Lung (tissue), 11 donors: ENCODE measurements at regions not wholly inside any gene's neighbourhood (a gene's known extent, or its start where the extent isn't known, plus 50 kb on each side); places are given as distances from the start of the nearest gene placed in this dataset.

Source experiments
- ATAC-seq: fragments of 200-7000 bp; cut with Tn5 transposase; one replicate; pipeline ENCODE4 v1.9.1; 2020; ENCODE audit warnings: moderate number of reproducible peaks; ENCODE audit not compliant: insufficient read depth, low FRiP score
- DNase-seq, 3 donors: peaks; one replicate each; pipeline ENCODE4 v3.0.0-alpha.2; 2013 to 2017
- H3K27ac ChIP-seq, 2 donors: one replicate each; pipeline ENCODE4 v1.5.1; 2013; ENCODE audit warnings: mild to moderate bottlenecking in 2 of 2, moderate library complexity in 2 of 2, control low read depth in 1 of 2, inconsistent platforms in 1 of 2, low read depth in 1 of 2, low read length in 1 of 2
- H3K27me3 ChIP-seq, 3 donors: one replicate each; pipeline ENCODE4 v1.5.1; 2013; ENCODE audit warnings: low read length in 2 of 3; ENCODE audit not compliant: control insufficient read depth in 3 of 3, insufficient read depth in 3 of 3
- H3K36me3 ChIP-seq, 4 donors: one replicate each; pipeline ENCODE4 v1.5.1; 2013; ENCODE audit warnings: low read length in 4 of 4, mild to moderate bottlenecking in 1 of 4, moderate library complexity in 1 of 4; ENCODE audit not compliant: control insufficient read depth in 4 of 4, insufficient read depth in 4 of 4
- H3K4me1 ChIP-seq, 5 donors: one replicate each; pipeline ENCODE4 v1.5.1; 2013; ENCODE audit warnings: low read length in 5 of 5, mild to moderate bottlenecking in 2 of 5, moderate library complexity in 1 of 5; ENCODE audit not compliant: control insufficient read depth in 5 of 5, insufficient read depth in 5 of 5
- H3K4me3 ChIP-seq: one replicate; pipeline ENCODE4 v1.5.1; 2013; ENCODE audit warnings: mild to moderate bottlenecking, control low read depth, moderate library complexity
- H3K9ac ChIP-seq, 2 donors: one replicate each; pipeline ENCODE4 v1.5.1; 2013; ENCODE audit warnings: low read length in 2 of 2, control low read depth in 1 of 2; ENCODE audit not compliant: insufficient read depth in 1 of 2
- H3K9me3 ChIP-seq, 4 donors: one replicate each; pipeline ENCODE4 v1.5.1; 2013; ENCODE audit warnings: low read length in 3 of 4, mild to moderate bottlenecking in 1 of 4, moderate library complexity in 1 of 4; ENCODE audit not compliant: control insufficient read depth in 4 of 4, insufficient read depth in 3 of 4
- WGBS, 2 donors: extraction: QIAGEN DNeasy Blood & Tissue Kit; methylation state at CpG; one replicate each; pipeline ENCODE4 v1.1.7; 2013; 5-methylcytosine and 5-hydroxymethylcytosine counted together
- TF ChIP-seq, protein P1 (sequence below): IDR thresholded peaks from 2 replicates; pipeline ENCODE4 v1.5.1; 2012; ENCODE audit warnings: mild to moderate bottlenecking; ENCODE audit errors: control extremely low read depth, extremely low read depth
- donor health status: control.
- donor health status: control.
- donor health status: Bipolar disorder and iron deficiency.
- donor health status: healthy.
- donor health status: DM: yes; HTN: yes; CAD: no.

DNA sequence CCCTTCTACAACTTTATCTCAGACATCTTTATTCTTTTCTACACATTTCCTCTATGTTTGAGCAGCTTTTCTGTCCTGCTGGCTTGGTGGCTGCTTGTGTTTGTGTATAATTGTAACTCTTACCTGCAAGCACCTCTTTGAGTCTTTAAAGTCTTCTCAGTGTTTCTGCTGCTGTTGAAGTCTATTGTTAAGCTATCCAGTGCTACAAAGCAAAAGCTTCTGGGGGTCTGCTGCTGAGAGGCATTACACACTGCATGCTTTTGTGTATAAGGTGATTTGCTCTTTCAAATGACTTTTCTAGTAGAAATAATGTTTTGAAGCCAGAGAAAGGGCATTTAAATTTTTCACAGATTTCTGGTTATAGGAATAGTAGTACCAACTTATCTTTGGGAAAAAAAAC, 241.8 kb downstream of the DTHD1 start:
- TF ChIP-seq, protein P1, sequence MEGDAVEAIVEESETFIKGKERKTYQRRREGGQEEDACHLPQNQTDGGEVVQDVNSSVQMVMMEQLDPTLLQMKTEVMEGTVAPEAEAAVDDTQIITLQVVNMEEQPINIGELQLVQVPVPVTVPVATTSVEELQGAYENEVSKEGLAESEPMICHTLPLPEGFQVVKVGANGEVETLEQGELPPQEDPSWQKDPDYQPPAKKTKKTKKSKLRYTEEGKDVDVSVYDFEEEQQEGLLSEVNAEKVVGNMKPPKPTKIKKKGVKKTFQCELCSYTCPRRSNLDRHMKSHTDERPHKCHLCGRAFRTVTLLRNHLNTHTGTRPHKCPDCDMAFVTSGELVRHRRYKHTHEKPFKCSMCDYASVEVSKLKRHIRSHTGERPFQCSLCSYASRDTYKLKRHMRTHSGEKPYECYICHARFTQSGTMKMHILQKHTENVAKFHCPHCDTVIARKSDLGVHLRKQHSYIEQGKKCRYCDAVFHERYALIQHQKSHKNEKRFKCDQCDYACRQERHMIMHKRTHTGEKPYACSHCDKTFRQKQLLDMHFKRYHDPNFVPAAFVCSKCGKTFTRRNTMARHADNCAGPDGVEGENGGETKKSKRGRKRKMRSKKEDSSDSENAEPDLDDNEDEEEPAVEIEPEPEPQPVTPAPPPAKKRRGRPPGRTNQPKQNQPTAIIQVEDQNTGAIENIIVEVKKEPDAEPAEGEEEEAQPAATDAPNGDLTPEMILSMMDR: no peak

DNA sequence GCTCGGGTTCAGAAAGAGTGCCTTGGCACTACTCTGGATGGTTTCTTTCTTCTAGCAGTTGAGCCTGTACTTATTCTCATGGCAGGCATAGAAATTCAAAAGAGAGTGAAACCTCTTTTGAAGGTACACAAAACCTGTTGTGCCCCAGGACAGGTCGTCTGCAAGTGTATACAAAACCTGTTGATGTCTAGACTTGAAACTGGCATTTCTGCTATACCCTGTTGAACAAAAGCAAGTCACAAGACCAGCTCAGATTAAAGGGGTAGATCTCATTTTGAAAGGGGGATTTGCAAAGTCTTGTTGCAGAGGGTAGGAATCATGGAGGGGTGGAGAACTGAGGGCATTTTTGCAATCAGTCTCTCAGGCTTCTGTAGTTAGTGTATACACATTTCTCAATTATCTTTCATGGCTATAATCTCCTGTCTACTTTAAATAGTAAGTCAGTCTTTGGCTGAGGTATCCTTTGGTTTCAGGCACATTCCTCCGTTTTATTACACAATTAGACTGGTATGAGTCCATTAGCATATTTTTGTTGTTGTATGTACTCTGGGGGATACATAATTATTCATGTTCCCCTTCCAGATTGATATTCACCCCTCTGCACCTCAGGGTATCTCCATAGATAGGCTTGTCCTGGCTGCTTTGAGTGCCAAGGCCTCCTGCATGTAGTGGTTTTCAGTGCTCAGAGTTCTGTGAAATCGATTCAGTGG, 251.4 kb downstream of the DTHD1 start:
- no peaks in the 10 kb centered on the region for H3K36me3 ChIP-seq
- WGBS, 2 donors: 61 to 70% methylated on average over 4 of the region's 4 CpGs
- DNase-seq (no peak), ATAC-seq (no peak)
- H3K9me3 ChIP-seq: peaks cover 0 to 6% (median 1%) of the 10 kb centered on the region in 4 donors
- H3K9ac ChIP-seq: no peak overlapping the region
- TF ChIP-seq, protein P1: no peak
- H3K4me3 ChIP-seq: no peak overlapping the region
- no peak overlapping the region for H3K27ac ChIP-seq
- no peaks in the 10 kb centered on the region for H3K27me3 ChIP-seq
- no peaks in the 10 kb centered on the region for H3K4me1 ChIP-seq

More for the DNA sequence above, 241.8 kb downstream of the DTHD1 start:
- H3K27ac ChIP-seq: no peak overlapping the region
- H3K27me3 ChIP-seq: no peaks in the 10 kb centered on the region
- no peak overlapping the region for H3K9ac ChIP-seq
- H3K4me1 ChIP-seq: no peaks in the 10 kb centered on the region
- no peak overlapping the region for H3K4me3 ChIP-seq
- ATAC-seq (no peak), DNase-seq (no peak)
- no peaks in the 10 kb centered on the region for H3K36me3 ChIP-seq
- H3K9me3 ChIP-seq: peaks cover 0 to 5% (median 0%) of the 10 kb centered on the region in 4 donors

DNA sequence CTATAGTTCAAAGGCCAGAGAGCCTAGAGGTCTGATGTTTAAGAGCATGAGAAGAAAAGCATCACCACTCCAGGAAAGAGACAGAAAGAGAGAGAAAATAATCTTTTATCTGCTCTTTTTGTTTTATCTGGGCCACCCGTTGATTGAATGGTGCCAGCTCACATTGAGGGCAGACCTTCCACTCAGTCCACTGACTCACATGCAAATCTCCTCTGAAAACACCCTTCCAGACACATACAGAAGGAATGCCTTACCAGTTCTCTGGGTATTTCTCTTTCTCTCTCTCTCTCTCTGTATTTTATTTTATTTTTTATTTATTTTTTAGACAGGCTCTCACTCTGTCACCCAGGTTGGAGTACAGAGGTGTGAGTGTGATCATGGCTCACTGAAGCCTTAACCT, 252.5 kb downstream of the DTHD1 start:
- H3K27me3 ChIP-seq: no peaks in the 10 kb centered on the region
- no peaks in the 10 kb centered on the region for H3K4me1 ChIP-seq
- TF ChIP-seq, protein P1: no peak
- ATAC-seq (no peak), DNase-seq (no peak)
- H3K27ac ChIP-seq: no peak overlapping the region
- H3K9ac ChIP-seq: no peak overlapping the region
- 88 to 89% methylated on average over 1 of the region's 1 CpG for WGBS, 2 donors
- H3K4me3 ChIP-seq: no peak overlapping the region
- no peaks in the 10 kb centered on the region for H3K36me3 ChIP-seq
- H3K9me3 ChIP-seq: peaks cover 0 to 6% (median 1%) of the 10 kb centered on the region in 4 donors

DNA sequence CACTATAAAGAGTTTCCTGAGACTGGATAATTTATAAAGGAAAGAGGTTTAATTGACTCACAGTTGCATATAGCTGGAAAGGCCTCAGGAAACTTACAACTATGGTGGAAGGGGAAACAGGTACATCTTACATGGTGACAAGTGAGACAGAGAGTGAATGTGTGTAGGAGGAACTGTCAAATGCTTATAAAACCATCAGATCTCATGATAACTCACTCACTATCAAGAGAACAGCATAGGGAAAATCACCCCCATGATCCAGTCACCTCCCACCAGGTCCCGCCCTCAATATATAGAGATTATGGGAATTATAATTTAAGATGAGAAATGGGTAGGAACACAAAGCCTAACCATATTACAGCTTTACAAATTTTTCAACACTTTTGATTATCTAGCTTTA, 266.0 kb downstream of the DTHD1 start:
- no peak overlapping the region for H3K4me3 ChIP-seq
- no peak for ATAC-seq
- H3K27ac ChIP-seq: no peak overlapping the region
- no peaks in the 10 kb centered on the region for H3K4me1 ChIP-seq
- H3K9me3 ChIP-seq: no peaks in the 10 kb centered on the region
- TF ChIP-seq, protein P1: no peak
- no peak for DNase-seq
- no peak overlapping the region for H3K9ac ChIP-seq
- no peaks in the 10 kb centered on the region for H3K36me3 ChIP-seq
- no peaks in the 10 kb centered on the region for H3K27me3 ChIP-seq
- WGBS, 2 donors: 80 to 96% methylated on average over 1 of the region's 1 CpG
